ENCODE measurements at regions not wholly inside any gene's neighbourhood (a gene's known extent, or its start where the extent isn't known, plus 50 kb on each side); places are given as distances from the start of the nearest gene placed in this dataset.

DNA sequence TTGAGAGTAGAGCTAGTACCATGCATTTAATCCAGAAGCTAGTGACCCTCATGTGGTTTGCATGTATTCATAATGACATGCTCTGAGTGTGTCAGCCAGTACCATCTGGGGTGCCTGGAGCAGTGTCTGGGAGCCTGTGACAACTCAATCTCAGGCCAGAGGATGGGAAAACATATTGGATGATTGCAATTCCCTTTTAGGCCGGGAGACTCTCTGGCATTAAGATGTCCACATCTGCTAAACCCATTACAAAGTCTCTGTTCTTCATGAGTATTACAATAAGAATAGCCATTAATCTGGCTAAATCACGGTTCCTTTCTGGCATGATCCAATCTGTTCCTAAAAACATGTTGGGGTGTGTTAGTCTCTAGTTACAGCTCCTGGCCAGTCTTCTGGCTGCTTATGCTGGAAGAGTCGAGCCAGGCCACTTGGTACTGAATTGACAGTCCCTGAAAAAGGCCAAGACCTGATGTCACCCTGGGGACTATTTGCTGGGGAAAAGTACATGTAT lies 475.7 kb downstream of the ENC1 start:
- TF ChIP-seq, protein P1, sequence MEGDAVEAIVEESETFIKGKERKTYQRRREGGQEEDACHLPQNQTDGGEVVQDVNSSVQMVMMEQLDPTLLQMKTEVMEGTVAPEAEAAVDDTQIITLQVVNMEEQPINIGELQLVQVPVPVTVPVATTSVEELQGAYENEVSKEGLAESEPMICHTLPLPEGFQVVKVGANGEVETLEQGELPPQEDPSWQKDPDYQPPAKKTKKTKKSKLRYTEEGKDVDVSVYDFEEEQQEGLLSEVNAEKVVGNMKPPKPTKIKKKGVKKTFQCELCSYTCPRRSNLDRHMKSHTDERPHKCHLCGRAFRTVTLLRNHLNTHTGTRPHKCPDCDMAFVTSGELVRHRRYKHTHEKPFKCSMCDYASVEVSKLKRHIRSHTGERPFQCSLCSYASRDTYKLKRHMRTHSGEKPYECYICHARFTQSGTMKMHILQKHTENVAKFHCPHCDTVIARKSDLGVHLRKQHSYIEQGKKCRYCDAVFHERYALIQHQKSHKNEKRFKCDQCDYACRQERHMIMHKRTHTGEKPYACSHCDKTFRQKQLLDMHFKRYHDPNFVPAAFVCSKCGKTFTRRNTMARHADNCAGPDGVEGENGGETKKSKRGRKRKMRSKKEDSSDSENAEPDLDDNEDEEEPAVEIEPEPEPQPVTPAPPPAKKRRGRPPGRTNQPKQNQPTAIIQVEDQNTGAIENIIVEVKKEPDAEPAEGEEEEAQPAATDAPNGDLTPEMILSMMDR (conservative IDR thresholded peaks at IDR 0.05; ENCODE audit: low read depth, low read length): no peak
- DNase-seq (ENCODE audit: low read depth): no peak
- H3K4me3 ChIP-seq (ENCODE audit: low read length): no peak overlapping the region

DNA sequence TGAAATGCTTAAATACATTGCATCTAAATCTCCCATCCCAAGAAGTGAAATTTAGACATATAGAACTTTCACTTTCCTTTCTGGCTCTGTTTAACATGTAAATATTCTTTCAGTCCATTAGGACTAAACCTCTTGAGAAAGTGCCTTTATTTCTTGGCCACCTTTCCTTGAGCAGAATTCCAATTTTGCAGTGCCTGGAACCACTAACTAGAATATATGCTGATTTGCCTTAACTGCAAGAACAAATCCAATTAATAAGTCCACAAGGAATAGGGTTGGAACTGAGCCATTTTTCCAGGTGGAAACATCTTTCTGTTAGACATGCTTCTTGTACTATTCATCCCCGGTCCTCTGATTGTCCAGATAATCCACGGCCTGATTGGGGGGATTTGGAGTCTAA lies 478.0 kb downstream of the ENC1 start:
- DNase-seq (ENCODE audit: low read depth): no peak
- H3K4me3 ChIP-seq (ENCODE audit: low read length): no peak overlapping the region
- TF ChIP-seq, protein P1 (conservative IDR thresholded peaks at IDR 0.05; ENCODE audit: low read depth, low read length): no peak

DNA sequence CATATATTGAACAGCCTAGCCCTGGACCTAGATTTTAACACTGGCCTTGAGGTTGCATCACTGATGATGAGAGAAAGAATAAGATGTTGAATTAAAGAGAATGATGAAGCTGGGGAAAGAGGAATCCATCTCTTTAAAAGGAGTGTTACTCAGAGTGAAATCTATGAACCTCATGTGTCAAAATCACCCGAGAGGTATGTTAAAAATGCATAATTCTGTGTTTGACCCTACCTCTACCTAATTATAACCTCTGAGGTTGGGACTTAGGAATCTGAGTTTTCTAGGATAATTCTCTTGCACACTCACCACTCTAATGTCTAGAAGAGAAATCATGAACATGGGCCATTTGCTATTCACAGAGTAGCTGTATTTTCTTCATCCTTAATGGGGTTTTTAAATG lies 479.4 kb downstream of the ENC1 start:
- TF ChIP-seq, protein P1 (conservative IDR thresholded peaks at IDR 0.05; ENCODE audit: low read depth, low read length): no peak
- no peak for DNase-seq (ENCODE audit: low read depth)
- no peak overlapping the region for H3K4me3 ChIP-seq (ENCODE audit: low read length)

DNA sequence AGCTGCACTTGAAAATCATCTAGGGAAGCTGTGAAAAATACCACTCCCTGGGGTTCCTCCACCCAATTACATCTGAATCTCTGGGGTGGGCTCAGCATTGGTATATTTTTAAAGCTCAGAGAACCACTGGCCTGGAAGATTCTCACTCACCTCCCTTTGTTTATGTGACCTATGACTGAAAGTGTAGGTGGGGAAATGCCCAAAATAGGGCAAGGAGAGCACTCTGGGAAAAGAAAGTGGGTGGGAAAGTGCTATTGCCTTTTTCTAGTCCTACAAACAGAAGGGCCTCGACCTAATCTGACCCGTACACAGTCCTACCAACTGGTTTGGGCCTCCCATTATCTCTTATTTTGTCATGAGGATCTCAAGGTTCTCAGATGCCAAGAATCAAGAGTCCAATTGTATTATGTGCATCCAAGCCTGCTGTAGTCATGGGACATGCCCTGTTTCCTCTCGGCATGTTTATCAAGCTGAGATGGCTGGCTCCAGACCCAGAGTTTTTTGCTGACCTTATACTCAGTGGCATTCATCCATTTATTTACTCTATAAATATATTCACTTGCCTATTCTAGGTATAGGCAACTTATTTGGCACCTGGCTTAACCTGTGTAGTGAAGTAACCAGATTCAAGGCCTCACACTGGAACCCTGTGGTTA lies 483.7 kb downstream of the ENC1 start:
- H3K4me3 ChIP-seq (ENCODE audit: low read length): no peak overlapping the region
- no peak for DNase-seq (ENCODE audit: low read depth)
- TF ChIP-seq, protein P1 (conservative IDR thresholded peaks at IDR 0.05; ENCODE audit: low read depth, low read length): no peak

DNA sequence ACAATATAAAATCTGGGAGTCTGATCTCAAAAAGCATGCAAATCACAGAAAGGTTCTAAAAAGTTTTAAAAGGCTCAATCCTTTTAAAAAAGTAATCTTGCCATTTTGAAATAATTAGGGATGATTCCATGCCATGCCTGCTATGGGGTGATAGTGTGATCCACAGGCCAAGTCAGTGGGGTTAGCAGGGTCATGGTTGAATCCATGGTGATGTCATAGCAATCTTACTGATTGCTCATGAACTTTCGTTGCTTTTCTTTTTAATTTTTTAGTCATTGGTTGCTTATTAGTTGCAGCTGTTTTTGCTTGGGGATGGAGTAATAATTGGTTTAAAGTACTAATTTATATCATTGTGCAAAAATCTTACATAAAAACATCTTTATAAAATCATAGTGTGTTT lies 485.0 kb downstream of the ENC1 start:
- DNase-seq (ENCODE audit: low read depth): no peak
- H3K4me3 ChIP-seq (ENCODE audit: low read length): no peak overlapping the region
- TF ChIP-seq, protein P1 (conservative IDR thresholded peaks at IDR 0.05; ENCODE audit: low read depth, low read length): no peak

DNA sequence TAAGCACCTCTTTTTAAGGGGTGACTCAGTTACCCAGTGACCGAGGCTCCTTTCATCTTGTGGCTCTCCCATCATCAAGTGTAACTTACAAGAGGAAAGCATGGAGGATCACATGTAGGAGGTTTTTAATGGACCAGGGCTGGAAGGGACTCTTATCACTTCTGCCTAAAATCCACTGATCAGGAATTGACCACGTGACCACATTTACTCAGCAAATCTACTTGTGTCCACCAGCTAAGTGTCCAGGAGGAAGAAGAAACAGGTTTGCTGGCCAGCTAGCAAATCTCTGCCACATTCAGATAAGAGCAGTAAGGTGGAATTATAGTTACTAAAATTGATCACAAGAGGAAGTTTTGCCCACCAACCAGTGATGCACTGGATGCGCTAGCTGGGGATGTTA lies 486.0 kb downstream of the ENC1 start:
- H3K4me3 ChIP-seq (ENCODE audit: low read length): no peak overlapping the region
- no peak for DNase-seq (ENCODE audit: low read depth)
- TF ChIP-seq, protein P1 (conservative IDR thresholded peaks at IDR 0.05; ENCODE audit: low read depth, low read length): no peak

DNA sequence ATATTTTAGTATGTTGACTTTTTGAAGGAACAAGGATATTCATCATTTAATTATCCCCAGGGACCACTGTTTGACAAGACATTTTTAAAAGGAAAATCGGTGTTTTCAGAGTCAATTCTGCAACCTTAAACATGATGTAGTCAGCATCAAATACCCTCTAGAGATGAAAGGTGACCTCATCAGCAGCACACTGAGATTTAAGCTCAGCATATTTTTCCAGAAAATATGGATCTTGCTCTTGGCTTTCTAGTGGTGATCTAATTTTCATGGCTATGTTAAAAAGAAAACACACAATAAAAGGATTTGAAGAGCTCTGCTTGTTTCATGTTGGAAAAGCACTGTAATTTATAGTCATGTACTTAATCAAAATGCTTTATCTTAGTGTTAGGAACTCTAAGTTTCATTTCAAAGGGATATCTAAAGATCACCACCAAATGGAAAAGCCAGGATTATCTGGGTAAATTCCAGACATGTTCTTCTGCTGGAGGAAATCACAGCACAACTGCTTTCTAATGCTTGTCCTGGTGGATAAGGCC lies 487.2 kb downstream of the ENC1 start:
- DNase-seq (ENCODE audit: low read depth): no peak
- TF ChIP-seq, protein P1 (conservative IDR thresholded peaks at IDR 0.05; ENCODE audit: low read depth, low read length): no peak
- H3K4me3 ChIP-seq (ENCODE audit: low read length): no peak overlapping the region
